GM18505 (cell line): ENCODE measurements at regions not wholly inside any gene's neighbourhood (a gene's known extent, or its start where the extent isn't known, plus 50 kb on each side); places are given as distances from the start of the nearest gene placed in this dataset.

Source experiments
- ATAC-seq: cut with Tn5 transposase; IDR thresholded peaks from one replicate; pipeline ENCODE4 v1.9.1; 2021; ENCODE audit not compliant: unreplicated experiment
- POLR2A ChIP-seq: IDR thresholded peaks from 4 replicates; pipeline ENCODE4 v1.6.1; 2011; ENCODE audit warnings: borderline replicate concordance; ENCODE audit not compliant: insufficient read depth, insufficient read length; ENCODE audit errors: extremely low read depth

GRCh38 chr4:117983541-117984365 is 50.5 kb upstream of the NDST3 start:
- no peak for ATAC-seq
- TF ChIP-seq POLR2A, result no peak

- TF ChIP-seq POLR2A, result no peak
- no peak for ATAC-seq
Observed at GRCh38 chr4:117984366-117984680, 50.0 kb upstream of the NDST3 start.
